ENCODE measurements at regions not wholly inside any gene's neighbourhood (a gene's known extent, or its start where the extent isn't known, plus 50 kb on each side); places are given as distances from the start of the nearest gene placed in this dataset.
"Not testable (repeated sequence)": the region's sequence is repeated elsewhere in the genome, so short reads cannot be mapped to it uniquely, and the experiment has no call there.

DNA sequence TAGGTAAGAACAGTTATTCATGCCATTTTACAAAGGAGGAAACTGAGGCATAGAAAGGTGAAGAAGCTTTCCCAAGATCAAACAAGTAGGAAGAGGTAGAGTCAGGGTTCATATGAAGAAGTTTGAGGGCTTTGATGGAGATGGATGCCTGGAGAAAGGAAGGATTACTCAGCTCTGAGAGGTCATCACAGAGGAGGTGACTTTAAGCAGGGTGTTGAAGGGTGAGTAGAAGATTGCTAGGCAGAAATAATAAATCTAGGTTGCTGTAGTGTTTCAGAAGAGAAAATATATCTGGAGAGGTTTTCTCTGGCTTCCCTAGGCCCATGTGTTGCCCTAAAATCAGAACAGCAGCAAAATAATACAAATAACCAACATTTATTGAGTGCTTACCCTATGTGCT, 196.3 kb downstream of the PALM2AKAP2 start:
- H3K4me3 ChIP-seq (ENCODE audit: low read length) = no peak overlapping the region
- no peak for TF ChIP-seq ZNF274 (IDR thresholded peaks at IDR 0.05; ENCODE audit: low read depth, low read length)

DNA sequence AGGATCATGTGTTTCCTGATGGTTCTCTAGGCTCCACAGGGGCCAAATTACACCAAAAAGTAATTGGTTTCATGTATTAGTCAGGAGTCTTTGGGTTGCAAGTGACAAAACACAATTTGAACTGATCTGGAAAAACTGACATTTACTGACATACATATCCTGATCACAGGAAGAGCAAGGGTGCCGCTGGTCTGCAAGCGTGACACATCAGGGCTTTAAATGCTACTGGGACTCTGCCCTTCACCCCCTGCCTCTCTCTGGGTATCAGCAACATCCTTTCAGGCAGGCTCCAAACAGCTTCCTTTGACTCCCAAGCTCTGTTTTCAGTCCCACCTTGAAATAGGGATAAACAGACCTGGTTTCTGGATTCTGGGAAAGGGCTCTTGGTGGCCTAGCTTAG, 197.5 kb downstream of the PALM2AKAP2 start:
- H3K4me3 ChIP-seq (ENCODE audit: low read length) = no peak overlapping the region
- no peak for TF ChIP-seq ZNF274 (IDR thresholded peaks at IDR 0.05; ENCODE audit: low read depth, low read length)

DNA sequence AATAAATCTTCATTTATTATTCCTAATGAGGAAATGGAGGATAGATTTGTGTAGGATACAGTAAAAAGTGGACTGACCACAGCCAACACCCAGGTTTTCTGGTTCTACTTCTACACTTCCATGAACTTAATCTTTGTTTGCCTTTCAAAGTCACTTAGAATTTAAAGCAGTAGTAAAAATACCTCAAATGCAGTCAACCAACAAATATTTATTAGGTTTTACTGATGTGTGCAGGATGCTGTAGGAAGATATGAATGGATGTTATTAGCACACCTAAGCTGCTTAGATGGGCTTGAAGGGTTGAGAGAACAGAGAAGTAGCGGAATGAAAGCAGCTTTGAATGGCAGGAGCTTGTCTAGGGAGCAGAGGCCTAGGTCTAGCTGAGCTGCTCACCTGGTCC, 201.1 kb downstream of the PALM2AKAP2 start:
- TF ChIP-seq ZNF274 (IDR thresholded peaks at IDR 0.05; ENCODE audit: low read depth, low read length) = no peak

GRCh38 chr9:109986521-109986991, 206.6 kb downstream of the PALM2AKAP2 start:
- H3K4me3 ChIP-seq (ENCODE audit: low read length) = no peak overlapping the region
- TF ChIP-seq ZNF274 (IDR thresholded peaks at IDR 0.05; ENCODE audit: low read depth, low read length) = no peak

More for the DNA sequence above, 201.1 kb downstream of the PALM2AKAP2 start:
- no peak overlapping the region for H3K4me3 ChIP-seq (ENCODE audit: low read length)

- TF ChIP-seq ZNF274 (IDR thresholded peaks at IDR 0.05; ENCODE audit: low read depth, low read length) = no peak
- no peak overlapping the region for H3K4me3 ChIP-seq (ENCODE audit: low read length)
These were observed 209.3 kb downstream of the PALM2AKAP2 start for GRCh38 chr9:109989296-109989695.

DNA sequence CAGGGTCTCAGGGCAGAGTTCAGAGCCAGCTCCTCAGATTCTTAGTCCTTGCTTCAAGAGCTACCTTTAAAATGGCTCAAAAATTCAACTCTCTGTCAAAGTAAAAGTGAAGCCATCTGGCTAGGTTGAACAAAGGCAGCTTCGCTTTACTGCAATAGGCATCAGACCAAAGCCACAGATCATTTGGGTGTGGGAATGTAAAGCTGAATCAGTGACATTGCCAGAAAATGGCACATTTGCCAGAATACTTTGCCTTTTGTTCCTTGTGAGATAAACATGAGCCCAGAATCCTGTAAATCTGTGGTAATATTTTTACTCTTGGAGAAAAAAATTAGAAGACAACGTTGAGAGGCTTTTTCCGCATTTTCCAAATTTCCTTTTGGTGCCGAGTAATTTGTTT, 210.5 kb downstream of the PALM2AKAP2 start:
- no peak overlapping the region for H3K4me3 ChIP-seq (ENCODE audit: low read length)

GRCh38 chr9:109992293-109992692, 212.3 kb downstream of the PALM2AKAP2 start:
- TF ChIP-seq ZNF274 (IDR thresholded peaks at IDR 0.05; ENCODE audit: low read depth, low read length) = no peak
- no peak overlapping the region for H3K4me3 ChIP-seq (ENCODE audit: low read length)

More for the DNA sequence above, 210.5 kb downstream of the PALM2AKAP2 start:
- no peak for TF ChIP-seq ZNF274 (IDR thresholded peaks at IDR 0.05; ENCODE audit: low read depth, low read length)

- H3K4me3 ChIP-seq (ENCODE audit: low read length) = no peak overlapping the region
- no peak for TF ChIP-seq ZNF274 (IDR thresholded peaks at IDR 0.05; ENCODE audit: low read depth, low read length)
These were observed 213.4 kb downstream of the PALM2AKAP2 start for GRCh38 chr9:109993250-109993978.

GRCh38 chr9:109994141-109994540, 213.8 kb downstream of the C9orf152 start:
- no peak overlapping the region for H3K4me3 ChIP-seq (ENCODE audit: low read length)
- no peak for TF ChIP-seq ZNF274 (IDR thresholded peaks at IDR 0.05; ENCODE audit: low read depth, low read length)

DNA sequence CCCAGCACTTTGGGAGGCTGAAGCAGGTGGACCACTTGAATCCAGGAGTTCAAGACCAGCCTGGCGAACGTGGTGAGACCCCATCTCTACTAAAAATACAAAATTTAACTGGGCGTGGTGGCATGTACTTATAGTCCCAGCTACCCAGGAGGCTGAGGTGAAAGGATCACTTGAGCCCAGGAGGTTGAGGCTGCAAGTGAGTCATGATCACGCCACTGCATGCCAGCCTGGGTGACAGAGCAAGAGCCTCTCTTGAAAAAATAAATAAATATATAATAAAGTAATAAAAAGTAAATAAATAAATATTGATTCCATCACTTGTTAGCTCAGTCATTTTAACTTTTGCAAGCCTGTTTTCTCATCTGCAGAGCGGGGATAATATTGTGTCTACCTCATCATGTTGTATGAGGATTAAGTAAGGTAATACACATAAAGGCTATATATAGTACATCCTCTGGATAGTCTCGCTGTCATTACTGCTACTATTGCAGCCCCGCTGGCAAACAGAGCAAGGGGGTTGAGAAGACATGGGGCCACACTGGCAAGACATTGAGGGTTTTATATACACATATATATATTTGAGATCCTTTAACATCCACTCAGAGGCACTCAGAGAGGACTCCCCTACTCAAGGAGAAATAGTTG, 210.9 kb downstream of the C9orf152 start:
- H3K4me3 ChIP-seq (ENCODE audit: low read length) = no peak overlapping the region
- no peak for TF ChIP-seq ZNF274 (IDR thresholded peaks at IDR 0.05; ENCODE audit: low read depth, low read length)

DNA sequence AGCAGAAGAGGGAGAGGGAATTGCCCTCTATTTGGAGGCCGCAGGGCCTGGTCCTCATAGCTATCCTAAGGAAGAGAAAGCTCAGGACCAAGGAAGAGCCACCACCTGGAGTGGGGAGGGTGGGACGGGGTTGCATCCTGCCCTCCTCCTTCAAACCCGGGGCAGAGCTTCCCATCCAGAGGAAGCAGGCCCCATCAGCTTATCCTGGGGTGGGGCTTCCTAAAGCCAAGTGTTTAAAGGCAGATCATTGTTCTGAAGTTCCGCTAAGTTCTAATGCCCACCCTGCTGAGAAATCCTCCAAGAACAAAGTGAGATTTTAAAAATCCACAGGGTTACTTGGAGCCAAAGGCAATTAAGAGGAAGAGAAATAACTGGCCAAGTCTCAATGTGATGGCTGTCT, 210.3 kb downstream of the C9orf152 start:
- no peak overlapping the region for H3K4me3 ChIP-seq (ENCODE audit: low read length)
- no peak for TF ChIP-seq ZNF274 (IDR thresholded peaks at IDR 0.05; ENCODE audit: low read depth, low read length)

DNA sequence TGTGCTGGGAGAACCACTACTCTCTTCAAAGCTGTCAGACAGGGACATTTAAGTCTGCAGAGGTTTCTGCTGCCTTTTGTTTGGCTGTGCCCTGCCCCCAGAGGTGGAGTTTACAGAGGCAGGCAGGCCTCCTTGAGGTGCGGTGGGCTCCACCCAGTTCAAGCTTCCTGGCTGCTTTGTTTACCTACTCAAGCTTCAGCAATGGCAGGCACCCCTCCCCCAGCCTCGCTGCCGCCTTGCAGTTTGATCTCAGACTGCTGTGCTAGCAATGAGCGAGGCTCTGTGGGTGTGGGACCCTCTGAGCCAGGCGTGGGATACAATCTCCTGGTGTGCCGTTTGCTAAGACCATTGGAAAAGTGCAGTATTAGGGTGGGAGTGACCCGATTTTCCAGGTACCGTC, 202.4 kb downstream of the C9orf152 start:
- H3K4me3 ChIP-seq (ENCODE audit: low read length) = not testable (repeated sequence)

DNA sequence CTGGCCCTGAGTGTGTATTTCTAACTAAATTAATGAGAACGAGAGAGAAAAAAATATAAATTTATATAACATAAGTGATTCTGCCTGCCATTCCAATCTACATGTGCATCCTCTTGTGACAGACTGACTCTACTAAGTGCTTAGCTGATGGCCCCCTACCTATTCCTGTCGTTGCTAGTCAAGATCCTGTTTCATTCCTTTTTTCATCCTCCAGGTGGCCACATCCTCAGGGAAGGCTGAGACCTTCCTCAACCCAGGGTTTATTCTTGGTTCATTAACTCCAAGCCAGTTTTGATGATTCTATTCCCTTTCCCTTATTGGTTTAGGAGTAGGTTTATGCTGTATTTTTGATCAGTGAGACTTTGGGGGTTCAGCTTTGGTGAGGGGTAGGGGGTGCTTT, 201.3 kb downstream of the C9orf152 start:
- H3K4me3 ChIP-seq (ENCODE audit: low read length) = no peak overlapping the region
- no peak for TF ChIP-seq ZNF274 (IDR thresholded peaks at IDR 0.05; ENCODE audit: low read depth, low read length)

DNA sequence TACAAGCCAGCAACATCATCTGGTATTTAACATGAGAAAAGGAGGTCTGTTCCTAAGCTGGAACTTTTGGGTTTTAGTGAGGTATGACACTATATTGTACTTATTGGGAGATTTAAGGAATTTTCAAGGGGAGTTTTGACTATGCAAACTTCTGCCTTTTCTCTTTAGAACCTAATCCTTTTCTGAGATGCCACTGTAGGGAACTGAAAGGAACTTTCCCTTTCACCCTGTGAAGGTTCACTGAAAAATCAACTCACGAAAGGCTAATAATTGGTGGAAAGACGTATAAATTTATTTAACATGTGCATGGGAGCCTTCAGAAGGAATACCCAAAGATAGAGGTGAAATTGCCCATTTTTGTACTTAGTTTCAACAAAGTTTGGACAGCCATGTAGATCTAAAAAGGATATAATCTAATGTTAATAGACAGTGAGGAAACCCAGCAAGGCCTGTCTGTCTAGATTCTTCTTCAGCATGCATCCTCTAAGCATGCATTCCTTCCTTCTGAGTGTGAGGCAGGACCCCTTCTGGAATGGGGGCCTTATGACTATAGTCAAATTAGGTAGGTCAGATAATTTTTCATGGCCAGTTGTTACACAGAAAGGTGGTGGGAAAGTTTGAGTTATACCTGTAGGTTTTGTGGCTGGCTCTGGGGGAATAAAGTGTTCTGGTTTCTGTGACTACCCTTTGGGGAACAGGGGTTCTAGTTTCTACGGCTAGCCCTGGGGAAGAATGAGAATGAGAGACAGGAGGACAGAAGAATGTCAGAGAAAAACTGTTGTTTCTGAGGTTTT, 200.3 kb downstream of the C9orf152 start:
- no peak overlapping the region for H3K4me3 ChIP-seq (ENCODE audit: low read length)
- no peak for TF ChIP-seq ZNF274 (IDR thresholded peaks at IDR 0.05; ENCODE audit: low read depth, low read length)

DNA sequence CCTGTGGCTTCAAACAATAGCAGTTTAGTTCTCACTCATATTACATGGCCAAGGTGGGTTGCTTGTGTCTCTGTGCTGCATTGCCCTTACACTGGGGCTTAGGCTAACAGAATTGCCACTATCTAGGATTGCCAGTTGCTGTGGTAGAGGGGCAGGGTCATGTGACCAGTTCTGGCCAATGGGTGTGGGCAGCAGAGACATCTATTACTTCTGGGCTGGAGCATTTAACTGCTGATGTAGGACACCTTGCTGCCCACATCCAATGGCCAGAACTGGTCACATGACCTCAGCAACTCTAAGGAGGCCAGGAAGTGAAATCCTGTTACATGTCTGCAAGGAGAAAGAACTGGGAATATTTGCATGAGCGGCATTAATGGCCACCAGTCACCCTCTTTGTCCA, 199.3 kb downstream of the C9orf152 start:
- H3K4me3 ChIP-seq (ENCODE audit: low read length) = no peak overlapping the region
- no peak for TF ChIP-seq ZNF274 (IDR thresholded peaks at IDR 0.05; ENCODE audit: low read depth, low read length)

All from GM08714 (cell line).